ENCODE measurements at regions not wholly inside any gene's neighbourhood (a gene's known extent, or its start where the extent isn't known, plus 50 kb on each side); places are given as distances from the start of the nearest gene placed in this dataset.

- no peak for DNase-seq
Measured at GRCh38 chr4:14668296-14668695, 334.0 kb upstream of the CPEB2 start.

DNA sequence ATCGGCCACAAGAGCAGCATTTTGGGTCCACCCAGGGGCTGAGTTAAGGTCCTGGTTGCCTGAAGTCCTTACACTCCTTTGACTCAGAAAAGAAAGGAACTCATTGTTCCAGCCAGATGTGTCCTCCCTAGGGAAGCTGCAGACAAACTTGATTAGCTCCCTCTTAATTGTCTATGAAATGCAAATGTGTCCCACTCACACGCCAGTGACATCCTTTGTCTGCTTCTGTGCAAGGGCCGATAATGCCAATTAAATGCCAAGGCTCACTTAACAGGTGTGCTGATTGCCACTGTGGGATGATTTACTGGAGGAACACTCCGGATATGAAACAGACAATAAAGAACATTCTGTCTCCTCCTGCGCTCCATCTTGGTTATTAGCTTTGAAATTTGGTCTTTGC lies 332.9 kb upstream of the CPEB2 start:
- DNase-seq = no peak

- no peak for DNase-seq
Measured at GRCh38 chr4:14671146-14671545, 331.1 kb upstream of the CPEB2 start.

GRCh38 chr4:14675279-14675985 lies 326.8 kb upstream of the CPEB2 start:
- DNase-seq = no peak

DNA sequence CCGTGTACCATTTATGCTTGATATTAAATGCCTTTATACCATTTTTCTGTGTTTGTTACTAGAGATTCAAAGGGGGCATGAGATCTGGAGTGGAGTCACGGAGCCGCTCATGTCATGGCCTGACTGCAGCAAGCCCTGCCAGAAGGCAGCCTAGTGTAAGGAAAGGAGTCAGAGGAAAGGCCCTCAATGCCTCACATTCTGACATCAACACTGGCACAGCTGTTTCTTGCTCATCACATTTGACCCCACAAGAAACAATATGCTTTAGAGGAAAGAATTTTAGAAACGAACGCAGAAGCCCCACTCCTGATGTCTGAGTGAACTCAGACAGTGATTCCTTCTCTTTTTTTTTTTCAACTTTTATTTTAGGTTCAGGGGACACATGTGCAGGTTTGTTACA lies 322.4 kb upstream of the CPEB2 start:
- DNase-seq = no peak

GRCh38 chr4:14681330-14681729 lies 321.0 kb upstream of the CPEB2 start:
- no peak for DNase-seq

- no peak for DNase-seq
Measured at GRCh38 chr4:14693728-14694127, 308.6 kb upstream of the CPEB2 start.

DNA sequence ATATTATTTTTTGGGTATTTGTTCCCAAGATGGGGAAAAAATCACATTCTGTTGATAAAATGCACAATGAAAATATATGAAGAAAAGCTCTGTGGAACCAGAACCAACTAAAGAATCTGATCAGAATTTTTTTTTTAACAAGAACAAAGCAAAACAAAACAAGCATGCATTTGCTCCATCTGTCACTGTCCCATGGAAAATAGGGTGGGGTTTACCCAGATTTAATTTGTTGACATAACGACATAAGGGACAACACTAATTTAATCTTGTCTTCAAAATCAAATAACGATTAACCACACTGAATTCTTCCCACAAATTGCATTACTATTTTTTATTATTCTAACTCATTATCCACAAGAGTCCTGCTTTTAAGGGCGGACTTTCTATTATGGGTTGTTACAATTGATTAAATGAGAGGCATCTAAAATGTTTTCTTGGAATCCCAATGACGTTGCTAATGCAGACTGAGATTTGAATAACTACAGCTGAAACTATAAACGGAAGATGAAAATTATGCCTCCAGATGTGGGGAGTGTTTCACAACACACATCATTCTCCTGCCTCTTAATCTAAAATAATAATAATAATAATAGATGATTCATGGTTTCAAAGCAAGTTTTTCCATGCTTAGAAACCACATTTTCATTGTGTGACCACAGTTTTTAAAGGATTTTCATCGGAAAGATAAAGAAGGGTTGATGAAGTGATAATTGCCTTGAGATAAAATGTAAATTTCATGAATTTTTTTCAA lies 307.0 kb upstream of the CPEB2 start:
- no peak for DNase-seq

- DNase-seq = no peak
Measured at GRCh38 chr4:14700083-14700482, 302.2 kb upstream of the CPEB2 start.

DNA sequence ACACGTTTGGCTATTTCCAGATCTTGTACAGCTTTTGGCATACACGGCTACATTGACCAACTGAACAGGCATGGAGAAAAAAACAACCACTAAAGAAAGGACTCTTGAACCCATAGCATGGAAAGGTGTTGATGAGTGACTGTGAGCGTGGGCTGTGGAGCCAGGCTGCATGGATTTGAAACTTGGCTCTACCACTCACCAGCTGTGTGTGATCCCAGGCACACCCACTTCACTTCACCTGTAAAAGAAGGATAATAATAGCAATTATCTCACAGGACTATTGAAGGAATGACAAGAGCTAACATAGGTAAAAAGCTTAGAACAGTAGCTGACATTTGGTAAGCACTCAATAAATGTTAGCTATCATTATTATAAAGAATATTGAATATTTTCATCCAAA lies 301.7 kb upstream of the CPEB2 start:
- no peak for DNase-seq

DNA sequence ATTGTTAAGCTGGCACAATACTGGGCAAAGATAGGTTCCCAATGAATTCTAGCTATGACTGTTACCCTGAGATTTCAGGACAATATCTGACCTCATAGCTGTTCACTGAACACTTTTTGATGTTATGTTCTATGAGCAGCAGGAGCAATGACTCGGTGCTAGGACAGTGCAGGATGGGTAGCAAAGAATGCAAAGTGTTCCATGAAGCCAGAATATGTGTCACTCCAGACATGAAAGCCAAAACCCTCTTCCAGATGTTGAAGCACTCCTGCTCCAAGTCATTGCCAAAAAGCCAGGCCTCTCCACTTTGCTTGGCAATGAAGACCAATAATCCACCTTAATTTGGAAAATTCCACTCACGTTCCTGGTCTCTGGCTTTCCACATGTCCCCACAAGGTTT lies 300.9 kb upstream of the CPEB2 start:
- no peak for DNase-seq

GRCh38 chr4:14701896-14702295 lies 300.4 kb upstream of the CPEB2 start:
- DNase-seq = no peak

GRCh38 chr4:14708574-14708973 lies 293.7 kb upstream of the CPEB2 start:
- no peak for DNase-seq

DNA sequence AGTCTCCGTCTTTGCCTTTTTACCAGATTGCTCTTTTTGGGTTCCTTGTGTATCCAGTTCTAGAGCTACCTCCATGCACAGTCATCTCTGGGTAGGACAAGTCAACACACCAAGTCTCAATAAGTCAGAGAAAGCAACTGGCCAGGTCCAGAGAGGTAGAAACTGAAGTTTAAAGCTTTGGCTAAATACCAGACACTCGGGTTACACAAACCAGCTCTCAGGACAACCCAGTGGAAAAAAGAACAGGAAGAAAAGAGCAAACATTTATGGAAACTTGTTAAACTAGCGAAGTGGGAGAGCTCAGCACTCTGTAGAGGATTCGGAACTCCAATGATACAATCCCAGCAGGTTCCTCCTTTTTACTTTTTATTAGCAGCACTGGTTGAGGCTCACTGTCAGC lies 291.0 kb upstream of the CPEB2 start:
- DNase-seq = no peak

DNA sequence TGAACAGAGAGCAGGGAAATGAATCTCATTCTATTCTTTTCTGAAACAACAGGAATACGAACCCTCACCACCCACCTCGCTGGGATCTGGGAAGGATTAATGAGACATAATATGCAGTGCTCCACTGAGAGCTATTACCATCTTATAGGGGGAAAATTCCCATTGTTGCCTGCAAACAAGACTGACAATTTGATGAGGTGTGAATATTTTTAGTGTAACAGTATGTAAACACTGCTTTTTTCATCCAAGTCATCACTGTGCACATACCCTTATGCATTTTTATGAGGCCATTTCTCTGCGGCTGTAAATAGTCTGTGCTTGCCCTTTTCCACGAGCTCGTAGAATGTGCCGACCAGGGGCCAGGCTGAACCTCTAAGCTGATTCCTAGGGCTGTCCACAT lies 285.6 kb upstream of the CPEB2 start:
- no peak for DNase-seq

DNA sequence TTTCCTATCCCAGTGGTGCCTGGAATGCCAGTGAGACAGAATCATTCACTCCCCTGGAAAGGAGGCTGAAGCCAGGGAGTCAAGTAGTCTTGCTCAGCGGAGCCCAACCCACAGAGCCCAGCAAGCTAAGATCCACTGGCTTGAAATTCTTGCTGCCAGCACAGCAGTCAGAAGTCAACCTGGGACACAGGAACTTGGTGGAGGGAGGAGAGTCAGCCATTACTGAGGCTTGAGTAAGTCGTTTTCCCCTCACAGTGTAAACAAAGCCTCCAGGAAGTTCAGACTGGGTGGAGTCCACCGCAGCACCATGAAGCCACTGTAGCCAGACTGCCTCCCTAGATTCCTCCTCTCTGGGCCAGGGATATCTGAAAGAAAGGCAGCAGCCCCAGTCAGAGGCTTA lies 283.2 kb upstream of the CPEB2 start:
- DNase-seq = no peak

GRCh38 chr4:14726441-14726840 lies 275.8 kb upstream of the CPEB2 start:
- DNase-seq = no peak

- DNase-seq = no peak
Measured at GRCh38 chr4:14726877-14727361, 275.4 kb upstream of the CPEB2 start.

- no peak for DNase-seq
Measured at GRCh38 chr4:14729282-14730000, 272.8 kb upstream of the CPEB2 start.

GRCh38 chr4:14742054-14742453 lies 260.2 kb upstream of the CPEB2 start:
- no peak for DNase-seq

- DNase-seq = no peak
Measured at GRCh38 chr4:14743172-14743571, 259.1 kb upstream of the CPEB2 start.

- DNase-seq = no peak
Measured at GRCh38 chr4:14743601-14744000, 258.7 kb upstream of the CPEB2 start.

- DNase-seq = no peak
Measured at GRCh38 chr4:14744346-14744745, 257.9 kb upstream of the CPEB2 start.

- DNase-seq = peak in 1 of 5 donors; percentile 2
Measured at GRCh38 chr4:14749910-14750309, 252.4 kb upstream of the CPEB2 start.
